HG03025 (cell line): ENCODE measurements at regions not wholly inside any gene's neighbourhood (a gene's known extent, or its start where the extent isn't known, plus 50 kb on each side); places are given as distances from the start of the nearest gene placed in this dataset.
"Not testable (repeated sequence)": the region's sequence is repeated elsewhere in the genome, so short reads cannot be mapped to it uniquely, and the experiment has no call there.

ENCODE experiments used
- ATAC-seq: cut with Tn5 transposase; IDR thresholded peaks from one replicate; pipeline ENCODE4 v1.9.1; 2021; ENCODE audit warnings: mild to moderate bottlenecking, moderate library complexity; ENCODE audit not compliant: unreplicated experiment, low FRiP score

- no peak for ATAC-seq
These were observed 213.9 kb downstream of the IRX2 start for GRCh38 chr5:2537378-2538145.

- no peak for ATAC-seq
These were observed 214.7 kb downstream of the IRX2 start for GRCh38 chr5:2536632-2537377.

GRCh38 chr5:2534970-2535369 is 216.5 kb downstream of the IRX2 start:
- no peak for ATAC-seq

- ATAC-seq: no peak
These were observed 217.2 kb downstream of the IRX2 start for GRCh38 chr5:2534251-2534650.

- ATAC-seq: not testable (repeated sequence)
These were observed 217.6 kb downstream of the IRX2 start for GRCh38 chr5:2533848-2534247.

- no peak for ATAC-seq
These were observed 218.7 kb downstream of the IRX2 start for GRCh38 chr5:2532809-2533208.

GRCh38 chr5:2531318-2531717 is 220.2 kb downstream of the IRX2 start:
- no peak for ATAC-seq

GRCh38 chr5:2530609-2531008 is 220.9 kb downstream of the IRX2 start:
- no peak for ATAC-seq

- ATAC-seq: no peak
These were observed 221.9 kb downstream of the IRX2 start for GRCh38 chr5:2529371-2530092.

GRCh38 chr5:2525351-2525750 is 226.1 kb downstream of the IRX2 start:
- no peak for ATAC-seq

GRCh38 chr5:2524620-2525019 is 226.9 kb downstream of the IRX2 start:
- ATAC-seq: no peak

- no peak for ATAC-seq
These were observed 228.3 kb downstream of the IRX2 start for GRCh38 chr5:2523180-2523579.

- no peak for ATAC-seq
These were observed 229.1 kb downstream of the IRX2 start for GRCh38 chr5:2522372-2522771.

GRCh38 chr5:2519153-2519552 is 232.3 kb downstream of the IRX2 start:
- no peak for ATAC-seq

GRCh38 chr5:2517451-2517850 is 234.0 kb downstream of the IRX2 start:
- no peak for ATAC-seq

- no peak for ATAC-seq
These were observed 236.2 kb downstream of the IRX2 start for GRCh38 chr5:2515180-2515764.

GRCh38 chr5:2514484-2514883 is 237.0 kb downstream of the IRX2 start:
- no peak for ATAC-seq

GRCh38 chr5:2511706-2512105 is 239.8 kb downstream of the IRX2 start:
- ATAC-seq: no peak

GRCh38 chr5:2511126-2511525 is 240.4 kb downstream of the IRX2 start:
- no peak for ATAC-seq

- no peak for ATAC-seq
These were observed 241.9 kb downstream of the IRX2 start for GRCh38 chr5:2509527-2509926.

GRCh38 chr5:2508514-2508913 is 243.0 kb downstream of the IRX2 start:
- no peak for ATAC-seq
